ENCODE measurements at regions not wholly inside any gene's neighbourhood (a gene's known extent, or its start where the extent isn't known, plus 50 kb on each side); places are given as distances from the start of the nearest gene placed in this dataset.
"Not testable (repeated sequence)": the region's sequence is repeated elsewhere in the genome, so short reads cannot be mapped to it uniquely, and the experiment has no call there.

GRCh38 chr1:104028416-104029035, 278.8 kb downstream of the AMY1C start:
- no peak for DNase-seq

- DNase-seq = no peak
Measured at GRCh38 chr1:104029456-104029970, 279.8 kb downstream of the AMY1C start.

GRCh38 chr1:104056786-104057185, 307.1 kb downstream of the AMY1C start:
- DNase-seq = no peak

- DNase-seq = not testable (repeated sequence)
Measured at GRCh38 chr1:104057219-104057898, 307.7 kb downstream of the AMY1C start.

GRCh38 chr1:104061637-104062036, 311.9 kb downstream of the AMY1C start:
- not testable (repeated sequence) for DNase-seq

- DNase-seq = no peak
Measured at GRCh38 chr1:104064399-104064798, 314.7 kb downstream of the AMY1C start.

GRCh38 chr1:104072915-104073371, 323.2 kb downstream of the AMY1C start:
- DNase-seq = no peak

- DNase-seq = no peak
Measured at GRCh38 chr1:104073463-104073902, 323.8 kb downstream of the AMY1C start.

GRCh38 chr1:104082221-104082620, 332.5 kb downstream of the AMY1C start:
- no peak for DNase-seq

GRCh38 chr1:104084380-104084779, 334.7 kb downstream of the AMY1C start:
- no peak for DNase-seq

GRCh38 chr1:104092698-104093097, 343.0 kb downstream of the AMY1C start:
- DNase-seq = no peak

GRCh38 chr1:104098837-104099236, 349.1 kb downstream of the AMY1C start:
- DNase-seq = no peak

GRCh38 chr1:104100115-104100514, 350.4 kb downstream of the AMY1C start:
- DNase-seq = no peak

- no peak for DNase-seq
Measured at GRCh38 chr1:104105465-104105864, 355.8 kb downstream of the AMY1C start.

- DNase-seq = no peak
Measured at GRCh38 chr1:104120525-104120924, 370.8 kb downstream of the AMY1C start.

GRCh38 chr1:104121271-104121670, 371.6 kb downstream of the AMY1C start:
- DNase-seq = no peak

GRCh38 chr1:104125266-104125665, 375.6 kb downstream of the AMY1C start:
- DNase-seq = no peak

- no peak for DNase-seq
Measured at GRCh38 chr1:104125970-104126369, 376.3 kb downstream of the AMY1C start.

- no peak for DNase-seq
Measured at GRCh38 chr1:104132382-104132973, 382.8 kb downstream of the AMY1C start.

GRCh38 chr1:104135036-104135435, 385.3 kb downstream of the AMY1C start:
- DNase-seq = not testable (repeated sequence)

GRCh38 chr1:104136621-104137020, 386.9 kb downstream of the AMY1C start:
- no peak for DNase-seq

GRCh38 chr1:104156738-104157137, 407.0 kb downstream of the AMY1C start:
- DNase-seq = no peak

- no peak for DNase-seq
Measured at GRCh38 chr1:104163912-104164476, 414.3 kb downstream of the AMY1C start.

- DNase-seq = no peak
Measured at GRCh38 chr1:104172243-104172681, 422.6 kb downstream of the AMY1C start.
